AG20443 (cell line): ENCODE measurements at regions not wholly inside any gene's neighbourhood (a gene's known extent, or its start where the extent isn't known, plus 50 kb on each side); places are given as distances from the start of the nearest gene placed in this dataset.
"Not testable (repeated sequence)": the region's sequence is repeated elsewhere in the genome, so short reads cannot be mapped to it uniquely, and the experiment has no call there.

Experiments used
- DNase-seq: peaks from one replicate; pipeline ENCODE4 v3.0.0; 2012; ENCODE audit warnings: low spot score, mixed read lengths

DNA sequence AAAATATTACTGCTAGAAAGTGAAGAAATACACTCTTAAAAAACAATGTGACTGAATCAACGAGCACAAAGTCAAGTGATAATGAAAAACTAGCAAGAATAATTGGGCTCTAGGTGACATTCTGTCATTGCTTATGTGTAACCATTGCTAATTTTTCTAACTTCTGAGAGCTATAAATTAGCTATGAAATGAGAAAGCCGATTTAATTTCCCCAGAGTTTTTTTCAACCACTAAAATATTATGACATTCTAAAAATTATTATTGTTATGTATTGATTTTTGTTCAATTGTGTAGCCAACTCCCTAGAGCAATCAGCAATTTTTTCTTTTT is 458.6 kb upstream of the ATXN8OS start:
- DNase-seq, result no peak

DNA sequence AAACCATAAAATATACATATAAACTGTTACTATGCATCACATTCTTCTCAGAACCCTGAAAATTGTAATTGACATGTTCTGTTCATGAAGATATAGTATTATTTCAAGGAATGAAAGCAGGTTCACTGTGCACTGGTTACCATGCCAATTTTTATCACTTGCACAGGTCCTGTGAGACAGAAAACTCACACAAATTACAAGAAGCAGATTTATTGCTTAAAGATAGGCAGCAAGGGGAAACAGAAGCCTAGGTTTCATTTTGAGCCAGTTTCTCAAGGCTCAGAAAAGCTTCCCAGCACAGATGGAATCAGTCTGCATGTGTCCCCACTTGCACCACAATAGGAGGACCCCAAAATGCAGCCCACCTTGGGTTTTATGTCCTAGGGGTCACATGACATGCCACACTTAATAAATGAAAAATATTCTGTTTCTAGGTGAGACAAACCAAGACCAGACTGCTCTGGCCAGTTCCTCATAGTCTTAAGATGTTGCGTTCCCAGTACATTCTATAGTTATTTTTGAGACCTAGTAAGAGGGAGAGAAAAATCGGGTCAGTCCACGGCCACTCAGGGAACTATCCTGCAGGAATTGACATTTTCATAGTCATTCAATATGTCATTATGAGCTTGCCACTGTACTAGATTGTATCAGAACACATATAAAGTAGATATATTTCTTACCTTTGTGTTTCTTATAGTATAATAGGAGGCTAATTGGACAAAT is 459.1 kb upstream of the ATXN8OS start:
- no peak for DNase-seq

DNA sequence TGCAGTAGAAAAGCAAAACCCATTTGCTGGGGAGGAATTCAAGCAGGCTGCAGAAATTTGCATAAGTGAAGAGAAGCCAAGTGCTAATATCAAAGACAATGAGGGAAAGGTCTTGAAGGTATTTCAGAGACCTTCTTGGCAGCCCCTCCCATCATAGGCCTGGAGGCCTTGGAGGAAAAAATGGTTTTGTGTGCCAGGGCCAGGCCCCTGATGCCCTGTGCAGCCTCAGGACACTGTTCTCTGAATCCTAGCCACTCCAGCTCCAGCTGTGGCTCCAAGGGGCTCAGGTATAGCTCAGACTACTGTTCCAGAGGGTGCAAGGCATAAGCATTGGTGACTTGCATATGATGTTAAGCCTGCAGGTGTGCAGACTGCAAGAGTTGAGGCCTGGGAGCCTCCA is 463.2 kb upstream of the ATXN8OS start:
- no peak for DNase-seq

DNA sequence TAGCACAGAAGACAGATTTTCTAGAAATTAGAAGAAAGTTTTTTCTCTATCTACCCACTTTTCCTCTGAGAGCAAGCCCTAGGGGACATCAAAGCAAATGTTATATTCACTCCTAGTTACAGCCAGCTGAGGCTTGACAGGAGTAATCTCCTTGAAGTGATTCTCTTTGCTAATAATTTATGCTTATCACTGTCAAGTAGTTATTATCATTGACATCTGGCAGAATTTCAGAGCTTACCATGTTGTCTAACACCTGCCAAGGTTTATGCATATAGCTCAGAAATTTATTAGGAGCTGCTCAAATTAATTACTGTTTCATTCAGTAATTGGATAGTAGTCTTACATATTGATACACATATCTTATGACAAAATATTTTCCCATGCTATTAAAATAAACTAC is 465.9 kb upstream of the ATXN8OS start:
- DNase-seq, result no peak

DNA sequence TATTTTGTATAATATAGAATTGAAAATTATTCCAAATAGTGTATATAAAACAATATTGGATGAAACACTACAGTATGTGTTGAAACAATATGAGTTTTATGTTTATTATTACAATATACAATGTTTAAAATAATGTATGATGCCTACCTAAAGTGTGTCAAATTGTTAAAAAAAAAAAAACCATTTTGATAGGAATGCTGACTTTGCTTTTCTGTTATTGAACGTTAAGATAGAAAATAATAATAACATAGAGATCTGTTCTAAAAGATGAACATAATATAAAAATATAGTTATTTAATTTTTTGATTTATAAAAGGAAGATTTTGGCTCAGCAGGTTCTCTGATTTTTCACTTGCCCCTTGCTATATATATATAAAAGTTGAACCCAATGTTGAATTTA is 474.6 kb upstream of the ATXN8OS start:
- no peak for DNase-seq

DNA sequence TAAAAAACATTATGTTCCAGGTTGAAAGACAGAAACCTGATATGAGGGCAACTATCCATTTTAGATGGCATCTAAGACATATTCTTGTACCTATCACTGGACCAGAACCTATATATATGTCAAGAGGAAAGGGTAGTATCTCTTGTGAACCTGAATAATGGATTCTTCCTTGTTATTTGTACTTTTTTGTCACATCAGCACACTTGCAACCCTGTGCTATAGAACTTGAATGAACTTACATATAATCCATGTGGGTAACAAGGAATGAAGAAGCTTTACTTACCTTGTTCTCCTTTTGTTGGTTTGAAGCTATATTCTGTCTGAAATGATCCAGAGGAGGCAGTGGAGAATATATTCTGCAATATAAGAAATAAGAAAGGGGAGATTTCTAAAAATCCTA is 483.7 kb upstream of the ATXN8OS start:
- no peak for DNase-seq

DNA sequence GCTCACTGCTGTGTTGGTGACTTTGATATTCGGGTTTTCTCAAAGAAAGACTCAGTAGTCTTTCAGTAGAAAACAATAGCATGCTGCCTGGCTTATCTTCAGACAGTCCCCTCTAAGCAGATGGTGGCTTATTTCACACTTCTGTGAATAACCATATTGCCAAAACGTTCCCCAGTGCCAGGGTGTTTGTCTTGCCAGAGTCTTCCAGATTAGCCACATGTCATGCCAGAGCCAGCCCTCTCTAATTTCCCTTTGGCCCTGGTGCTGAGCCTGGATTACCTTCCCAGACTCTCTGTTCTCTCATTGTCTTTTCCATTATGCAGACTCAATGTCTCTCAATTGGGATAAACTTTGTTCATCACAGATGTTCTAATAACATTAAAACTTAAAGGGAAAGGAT is 488.0 kb upstream of the ATXN8OS start:
- no peak for DNase-seq

DNA sequence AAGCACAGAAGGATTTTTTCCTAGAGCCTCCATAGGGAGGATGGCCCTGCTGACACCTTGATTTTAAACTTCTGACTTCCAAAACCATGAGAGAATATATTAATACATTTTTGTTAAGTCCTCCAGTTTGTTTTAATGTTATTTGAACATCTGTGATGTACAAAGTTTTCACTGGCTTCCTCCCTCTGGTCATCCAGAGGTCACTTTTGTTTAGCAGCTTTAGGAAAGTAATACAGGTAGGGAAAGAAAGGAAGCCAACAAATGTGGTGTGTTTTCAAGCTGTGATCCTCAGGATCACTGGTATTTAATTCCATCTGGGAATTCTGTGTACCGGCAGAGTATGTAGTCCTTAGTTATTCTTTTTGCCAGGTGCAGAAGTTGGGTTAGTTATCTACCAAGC is 488.8 kb upstream of the ATXN8OS start:
- no peak for DNase-seq

DNA sequence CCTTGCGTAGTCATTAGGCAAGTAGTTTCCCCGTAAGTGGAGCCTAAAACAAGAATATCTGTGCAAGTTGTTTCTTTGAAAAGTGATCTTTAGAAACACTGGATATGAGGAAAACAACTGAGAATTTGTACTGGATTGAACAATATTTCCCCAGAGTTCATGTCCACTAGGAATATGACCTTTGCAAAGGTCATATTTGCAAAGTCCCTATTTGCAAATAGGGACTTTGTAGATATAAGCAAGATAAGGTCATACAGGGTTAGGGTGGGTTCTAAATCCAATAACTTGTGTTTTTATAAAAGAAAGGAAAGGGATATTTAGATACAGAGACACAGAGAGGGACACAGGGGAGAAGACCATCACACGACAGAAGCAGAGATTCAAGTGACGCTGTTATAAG is 489.2 kb upstream of the ATXN8OS start:
- DNase-seq, result no peak

DNA sequence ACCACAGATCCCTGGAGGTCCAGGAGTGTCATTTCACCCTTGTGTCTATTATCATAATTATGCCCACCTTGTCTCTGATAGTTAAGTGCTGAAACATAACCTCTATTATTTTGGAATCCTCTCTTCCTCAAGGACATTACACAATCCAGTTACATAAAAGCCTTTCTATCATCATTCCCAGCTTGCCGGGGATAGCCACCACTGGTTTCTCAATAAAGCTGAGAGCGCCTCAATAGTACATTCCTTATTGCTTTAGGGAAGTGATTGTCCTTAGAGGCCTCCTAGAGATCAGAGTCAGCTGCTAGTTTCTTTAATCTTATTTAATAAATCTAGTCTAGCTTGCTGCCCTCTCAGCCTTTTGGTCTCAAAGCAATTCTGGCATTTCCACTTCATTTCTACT is 490.0 kb upstream of the ATXN8OS start:
- DNase-seq, result no peak

DNA sequence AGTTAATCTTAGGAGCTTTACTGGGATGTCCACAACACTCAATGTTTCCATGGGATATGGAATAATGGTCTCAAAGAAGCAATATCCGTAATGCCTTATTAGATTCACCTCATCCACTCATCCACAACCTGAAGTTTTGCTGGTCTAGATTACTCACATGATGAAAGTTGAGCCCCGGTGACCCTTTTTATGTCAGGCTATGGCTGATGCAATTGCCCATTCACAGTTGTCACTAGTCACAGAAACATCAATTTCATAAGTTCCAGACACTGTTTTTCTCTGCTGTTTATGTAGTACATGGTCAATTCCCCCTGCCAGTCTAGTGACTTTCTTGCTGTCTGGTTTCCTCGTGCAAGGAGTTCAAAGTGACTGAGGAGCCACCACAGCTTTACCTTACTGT is 491.2 kb upstream of the ATXN8OS start:
- DNase-seq, result no peak

DNA sequence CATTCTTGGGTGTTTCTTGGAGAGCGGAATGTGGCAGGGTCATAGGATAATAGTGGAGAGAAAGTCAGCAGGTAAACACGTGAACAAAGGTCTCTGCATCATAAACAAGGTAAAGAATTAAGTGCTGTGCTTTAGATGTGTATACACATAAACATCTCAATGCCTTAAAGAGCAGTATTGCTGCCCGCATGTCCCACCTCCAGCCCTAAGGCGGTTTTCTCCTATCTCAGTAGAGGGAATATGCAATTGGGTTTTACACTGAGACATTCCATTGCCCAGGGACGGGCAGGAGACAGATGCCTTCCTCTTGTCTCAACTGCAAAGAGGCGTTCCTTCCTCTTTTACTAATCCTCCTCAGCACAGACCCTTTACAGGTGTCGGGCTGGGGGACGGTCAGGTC is 492.6 kb upstream of the ATXN8OS start:
- not testable (repeated sequence) for DNase-seq

DNA sequence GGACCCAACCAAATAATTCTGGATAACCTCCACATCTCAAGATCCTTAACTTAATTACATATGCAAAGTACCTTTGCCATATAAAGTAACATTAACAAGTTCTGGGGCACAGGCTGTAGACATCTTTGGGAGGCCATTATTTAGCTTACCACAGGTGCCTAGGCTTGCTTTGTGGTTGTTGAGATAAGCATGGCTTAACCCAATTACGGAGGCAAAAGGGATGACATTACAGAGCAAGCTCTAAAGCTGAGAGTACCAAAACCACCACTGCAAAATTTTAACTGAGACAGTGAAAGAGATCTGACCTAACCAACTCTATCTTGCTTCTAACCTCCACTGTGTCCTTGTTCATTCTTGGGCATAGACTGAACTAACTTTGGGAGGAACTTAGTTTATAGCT is 502.9 kb upstream of the ATXN8OS start:
- no peak for DNase-seq

DNA sequence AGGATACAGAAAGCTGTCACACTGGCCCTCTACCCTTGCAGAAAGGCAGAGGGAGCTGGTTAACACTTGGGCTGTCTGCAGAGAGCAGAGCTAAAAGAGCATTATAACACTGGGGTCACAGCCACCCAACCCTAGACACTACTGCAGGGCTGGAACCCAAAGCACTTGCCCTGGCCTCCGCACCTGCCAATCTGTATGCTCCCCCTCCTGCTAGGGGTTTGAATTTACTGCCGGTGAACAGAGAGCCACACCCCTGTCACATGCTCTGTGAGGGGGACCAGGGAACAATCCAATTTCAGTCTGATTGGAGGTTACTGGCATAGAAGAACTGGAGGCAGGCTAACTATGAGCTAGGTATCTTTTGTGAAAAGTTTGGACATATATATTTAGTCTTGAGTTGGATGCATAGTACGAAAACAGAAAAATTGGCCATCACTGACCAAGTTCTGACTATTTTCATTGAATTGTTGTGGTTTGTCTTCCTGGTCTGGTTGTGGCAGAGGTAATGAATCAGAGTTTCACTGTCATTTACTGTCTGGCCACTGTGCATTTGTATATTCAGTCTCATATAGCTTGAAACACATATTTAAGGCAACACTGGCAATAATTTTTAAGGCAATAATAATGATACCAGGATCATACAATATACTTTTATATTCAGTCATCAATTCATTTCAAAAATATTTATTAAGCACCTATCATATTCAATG is 504.3 kb upstream of the ATXN8OS start:
- DNase-seq, result no peak

DNA sequence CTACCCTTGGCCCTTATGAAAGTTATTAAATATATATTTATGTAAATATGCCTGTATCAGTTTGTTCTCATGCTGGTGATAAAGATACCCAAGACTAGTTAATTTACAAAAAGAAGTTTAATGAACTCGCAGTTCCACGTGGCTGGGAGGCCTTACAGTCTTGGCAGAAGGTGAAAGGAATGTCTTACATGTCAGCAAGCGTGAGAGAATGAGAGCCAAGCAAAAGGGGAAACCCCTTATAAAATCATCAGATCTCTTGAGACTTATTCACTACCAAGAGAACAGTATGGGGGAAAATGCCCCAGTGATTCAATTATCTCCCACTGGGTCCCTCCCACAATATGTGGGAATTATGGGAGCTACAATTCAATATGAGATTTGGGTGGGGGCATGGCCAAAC is 506.0 kb upstream of the ATXN8OS start:
- DNase-seq, result no peak

DNA sequence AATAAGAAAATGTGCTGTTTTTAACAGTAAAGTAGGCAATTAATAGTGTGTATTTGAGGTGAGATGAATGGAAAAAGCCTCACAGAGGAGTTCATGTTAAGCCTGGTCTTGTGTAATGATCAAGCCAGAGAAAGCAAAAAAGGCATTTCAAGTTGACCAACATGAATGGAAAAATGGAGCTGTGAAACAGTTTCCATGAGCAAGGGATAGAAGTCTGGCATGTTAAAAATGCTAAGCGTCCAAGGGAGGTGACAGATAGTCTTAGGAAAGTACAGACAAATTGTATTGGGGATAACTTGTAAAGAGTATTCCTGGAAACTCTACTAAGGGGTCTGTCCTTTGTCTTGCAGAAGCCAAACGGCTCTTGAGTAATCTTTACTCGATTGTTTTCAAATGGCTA is 506.8 kb upstream of the ATXN8OS start:
- DNase-seq, result no peak

DNA sequence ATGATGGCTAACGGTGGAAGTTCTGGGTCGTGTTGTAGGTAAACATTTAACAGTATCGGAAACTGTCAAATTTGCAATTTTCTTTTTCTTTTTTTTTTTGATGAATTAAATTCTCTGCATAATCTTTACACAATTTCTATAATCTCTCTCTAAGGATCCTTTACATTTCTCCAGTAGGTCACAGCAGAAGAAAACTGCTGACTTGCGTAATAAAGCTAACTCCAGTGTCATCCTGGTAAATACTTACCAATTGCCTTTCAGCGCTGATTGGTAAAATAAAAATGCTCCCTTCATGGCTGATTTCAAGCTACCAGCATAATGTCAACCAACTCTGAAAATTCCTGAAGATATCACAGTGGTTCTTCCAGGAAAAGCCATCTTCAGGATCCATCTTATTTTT is 510.5 kb upstream of the ATXN8OS start:
- DNase-seq, result no peak

DNA sequence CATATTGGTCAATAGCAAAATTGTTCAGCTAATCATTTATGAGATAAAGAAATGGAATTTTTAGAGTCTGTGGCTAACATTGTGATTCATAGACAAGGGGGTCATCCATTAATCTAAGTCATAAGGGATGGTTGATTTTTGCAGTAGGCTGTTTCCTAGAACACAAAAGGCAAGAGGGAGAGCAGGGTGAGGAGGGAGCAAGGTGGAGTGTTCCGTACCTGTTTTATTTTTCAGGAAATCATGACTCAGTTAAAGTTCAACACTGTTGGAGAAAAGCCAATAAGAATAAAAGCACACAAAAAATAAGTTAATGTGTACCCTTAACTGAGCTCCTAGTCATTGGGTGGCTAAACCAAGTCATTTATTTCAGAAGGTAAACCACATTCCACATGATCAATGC is 512.4 kb upstream of the ATXN8OS start:
- DNase-seq, result no peak

DNA sequence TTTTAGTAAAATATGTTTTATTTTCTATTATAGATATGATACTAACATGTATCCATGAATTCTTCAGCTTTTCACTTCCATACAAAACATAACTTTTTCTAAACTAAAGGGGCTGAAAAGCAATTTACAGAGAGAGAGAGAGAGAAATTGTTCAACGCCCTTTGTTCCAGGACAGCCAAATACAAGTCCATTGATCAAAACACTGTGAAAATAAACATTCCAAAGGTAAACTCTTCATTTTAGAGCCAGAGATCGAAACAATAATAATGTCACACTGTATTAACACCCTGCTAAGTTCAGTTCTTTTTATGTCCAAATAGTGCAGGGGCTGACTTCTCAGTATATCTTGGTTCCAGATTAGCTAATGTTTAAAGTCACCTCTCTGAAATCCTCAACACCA is 516.2 kb upstream of the ATXN8OS start:
- no peak for DNase-seq

DNA sequence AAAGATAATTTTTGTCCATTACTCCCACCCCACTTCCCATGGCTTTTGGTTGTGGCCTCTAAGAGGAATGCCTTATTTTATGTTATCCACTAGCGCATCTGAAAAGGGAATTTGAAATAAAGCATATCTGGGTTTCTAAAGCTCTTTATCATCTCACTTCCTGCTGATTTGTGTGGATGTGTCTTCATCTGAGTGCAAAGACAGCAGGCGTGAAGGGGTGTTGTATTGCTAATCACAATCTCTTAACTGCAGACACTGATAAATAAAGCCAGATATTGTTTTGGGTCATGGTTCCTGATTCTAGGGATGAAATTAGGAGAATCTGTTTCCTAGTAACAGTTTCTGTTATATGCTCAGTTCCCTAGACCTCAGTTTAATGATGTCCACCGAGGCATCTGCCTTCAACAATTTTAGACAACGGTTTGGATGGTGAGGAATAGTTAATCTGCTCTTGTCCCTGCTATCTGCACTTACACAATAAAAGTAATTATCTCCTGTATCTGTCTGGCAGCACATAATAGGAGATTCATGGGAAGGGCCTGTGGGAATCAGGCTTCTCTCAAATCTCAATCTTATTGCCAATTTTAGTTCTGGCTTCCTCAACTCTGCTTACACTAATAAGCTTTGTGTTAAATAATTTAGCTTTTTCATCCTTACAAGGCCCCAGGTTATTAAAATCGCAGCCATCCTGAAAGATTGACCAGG is 517.9 kb upstream of the ATXN8OS start:
- no peak for DNase-seq

DNA sequence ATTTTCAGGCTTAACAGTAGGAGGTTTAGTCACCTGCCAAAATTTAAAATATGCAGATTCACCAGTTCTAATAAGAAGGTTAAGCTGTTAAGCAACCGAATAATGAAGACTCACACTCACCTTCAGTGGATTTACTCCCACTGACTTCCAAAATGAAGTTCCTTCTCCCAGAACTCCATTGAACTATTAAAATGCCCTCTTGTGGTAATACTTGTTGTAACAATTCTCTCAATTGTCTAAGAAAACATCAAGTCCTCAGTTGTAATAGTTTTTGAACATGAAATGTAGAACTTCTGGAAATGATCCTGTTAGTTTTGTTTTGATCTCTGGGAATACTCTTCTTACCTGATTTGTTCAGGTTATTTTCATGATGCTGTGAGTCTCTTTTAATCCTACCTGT is 522.0 kb upstream of the ATXN8OS start:
- DNase-seq, result no peak

DNA sequence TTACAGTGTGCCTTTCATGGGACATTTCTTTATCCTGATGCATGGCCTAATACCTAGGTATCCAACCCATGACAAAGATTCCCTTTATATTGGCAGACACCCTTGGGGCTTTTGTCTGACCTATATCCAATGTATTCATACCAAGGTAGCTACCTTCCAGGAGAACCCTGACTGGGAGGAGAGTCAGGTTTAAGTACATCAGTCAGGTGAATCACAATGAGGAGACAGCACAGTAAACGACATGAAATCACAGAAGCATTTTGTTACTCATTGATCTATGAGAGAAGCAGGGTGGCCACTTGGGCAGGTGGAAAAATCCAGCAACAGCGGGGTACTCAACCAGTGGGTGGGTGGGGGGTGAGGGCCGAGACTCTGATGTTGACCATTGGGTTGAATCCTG is 527.4 kb upstream of the ATXN8OS start:
- no peak for DNase-seq

DNA sequence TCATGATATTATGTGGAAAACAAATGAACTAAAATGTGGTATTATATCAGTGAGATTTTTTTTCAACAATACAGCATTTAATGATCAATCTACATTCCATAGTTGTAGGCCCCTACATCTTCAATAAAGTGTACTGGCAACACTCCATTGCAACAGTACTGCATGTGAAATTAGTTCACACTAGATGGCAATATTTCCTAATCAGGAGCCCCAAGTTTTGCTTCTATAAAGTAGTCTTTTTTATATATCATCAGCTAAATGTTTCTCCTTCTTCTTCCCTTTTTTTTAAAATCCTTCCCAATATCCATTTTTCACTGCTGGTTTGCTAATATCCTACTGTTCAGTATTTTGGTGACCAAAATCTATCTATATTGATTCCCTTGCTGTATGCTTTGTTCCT is 528.3 kb upstream of the ATXN8OS start:
- DNase-seq, result no peak
